Kidney (tissue), 13 donors: ENCODE measurements at regions not wholly inside any gene's neighbourhood (a gene's known extent, or its start where the extent isn't known, plus 50 kb on each side); places are given as distances from the start of the nearest gene placed in this dataset.

Experiments used
- DNase-seq, 5 donors: peaks; one replicate each; pipeline ENCODE4 v3.0.0-alpha.2; 2013 to 2020
- FAIRE-seq: peaks from 2 replicates; lab custom pipeline; 2012; peaks lifted over from hg19 to GRCh38; lab: Jason Lieb, UNC
- H3K27ac ChIP-seq, 2 donors: one replicate each; pipeline ENCODE4 v1.7.0; 2013; ENCODE audit warnings: low read depth in 2 of 2, low read length in 2 of 2, inconsistent platforms in 1 of 2
- H3K27me3 ChIP-seq: one replicate; pipeline ENCODE4 v1.7.1; 2013; ENCODE audit warnings: low read length, inconsistent platforms; ENCODE audit not compliant: control insufficient read depth, insufficient read depth
- H3K36me3 ChIP-seq, 3 donors: one replicate each; pipeline versions ENCODE4 v1.7.0 to v1.7.1; 2013; ENCODE audit warnings: low read length in 3 of 3, control low read depth in 1 of 3, inconsistent platforms in 1 of 3; ENCODE audit not compliant: insufficient read depth in 3 of 3, control insufficient read depth in 2 of 3
- H3K4me1 ChIP-seq, 3 donors: one replicate each; pipeline versions ENCODE4 v1.7.0 to v1.7.1; 2013; ENCODE audit warnings: low read length in 3 of 3, inconsistent platforms in 1 of 3, low read depth in 1 of 3; ENCODE audit not compliant: control insufficient read depth in 2 of 3, insufficient read depth in 2 of 3
- H3K4me3 ChIP-seq, 3 donors: one replicate each; pipeline versions ENCODE4 v1.7.0 to v1.8.1; 2013; ENCODE audit warnings: low read length in 3 of 3, control low read depth in 1 of 3, inconsistent platforms in 1 of 3
- H3K9ac ChIP-seq, 3 donors: one replicate each; pipeline versions ENCODE4 v1.7.0 to v1.7.1; 2013; ENCODE audit warnings: low read length in 3 of 3, control low read depth in 1 of 3, inconsistent platforms in 1 of 3
- H3K9me3 ChIP-seq, 3 donors: one replicate each; pipeline versions ENCODE4 v1.7.0 to v1.7.1; 2013; ENCODE audit warnings: low read length in 3 of 3, control low read depth in 1 of 3, inconsistent platforms in 1 of 3; ENCODE audit not compliant: control insufficient read depth in 2 of 3, insufficient read depth in 1 of 3
- intact Hi-C: fragments of 100-400 bp; cut with DNase I; formaldehyde crosslinking; loops from one replicate; pipeline ENCODE4 v1.11.1; 2022
- TF ChIP-seq, protein P1 (sequence below): IDR thresholded peaks from 3 replicates; pipeline ENCODE4 v1.5.1; 2012; ENCODE audit warnings: mild to moderate bottlenecking, moderate library complexity, borderline replicate concordance; ENCODE audit not compliant: insufficient read depth; ENCODE audit errors: extremely low read depth
- donor health status: control.
- donor health status: control.
- donor health status: control.
- donor health status: control.
- donor health status: control.
- donor health status: DM: yes; HTN: yes; CAD: no.
- donor health status: Normal renal cell carcinoma (clear cell type).

DNA sequence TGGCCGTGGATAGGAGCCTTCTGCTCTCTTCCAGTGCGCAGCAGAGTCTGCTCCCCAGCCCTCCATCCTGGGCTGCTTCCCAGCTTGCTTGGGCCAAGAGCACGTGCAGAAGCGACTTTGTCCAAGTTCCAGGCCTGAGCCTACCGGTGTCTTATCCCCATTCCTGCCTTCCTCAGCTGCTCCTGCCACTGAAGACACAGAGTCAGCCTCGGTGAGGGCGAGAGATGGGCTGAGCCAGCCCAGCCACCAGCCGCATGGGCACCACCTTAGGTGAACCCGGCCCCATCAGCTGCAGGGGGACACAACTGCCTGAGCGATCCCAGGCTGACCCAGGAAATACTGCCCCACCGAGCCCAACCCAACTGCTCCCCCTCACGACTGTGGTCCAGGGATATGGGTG is 847.8 kb downstream of the TBC1D22A start:
- Histone ChIP-seq H3K9me3 (no peaks in the 10 kb centered on the region), H3K36me3 (no peaks in the 10 kb centered on the region), H3K27ac (no peak overlapping the region), H3K27me3 (no peaks in the 10 kb centered on the region), H3K9ac (no peak overlapping the region), H3K4me1 (no peaks in the 10 kb centered on the region), H3K4me3 (no peak overlapping the region)
- intact Hi-C loops, result no loop called here
- FAIRE-seq (no peak), DNase-seq (peak in 1 of 5 donors; percentile 52)
- TF ChIP-seq, protein P1, sequence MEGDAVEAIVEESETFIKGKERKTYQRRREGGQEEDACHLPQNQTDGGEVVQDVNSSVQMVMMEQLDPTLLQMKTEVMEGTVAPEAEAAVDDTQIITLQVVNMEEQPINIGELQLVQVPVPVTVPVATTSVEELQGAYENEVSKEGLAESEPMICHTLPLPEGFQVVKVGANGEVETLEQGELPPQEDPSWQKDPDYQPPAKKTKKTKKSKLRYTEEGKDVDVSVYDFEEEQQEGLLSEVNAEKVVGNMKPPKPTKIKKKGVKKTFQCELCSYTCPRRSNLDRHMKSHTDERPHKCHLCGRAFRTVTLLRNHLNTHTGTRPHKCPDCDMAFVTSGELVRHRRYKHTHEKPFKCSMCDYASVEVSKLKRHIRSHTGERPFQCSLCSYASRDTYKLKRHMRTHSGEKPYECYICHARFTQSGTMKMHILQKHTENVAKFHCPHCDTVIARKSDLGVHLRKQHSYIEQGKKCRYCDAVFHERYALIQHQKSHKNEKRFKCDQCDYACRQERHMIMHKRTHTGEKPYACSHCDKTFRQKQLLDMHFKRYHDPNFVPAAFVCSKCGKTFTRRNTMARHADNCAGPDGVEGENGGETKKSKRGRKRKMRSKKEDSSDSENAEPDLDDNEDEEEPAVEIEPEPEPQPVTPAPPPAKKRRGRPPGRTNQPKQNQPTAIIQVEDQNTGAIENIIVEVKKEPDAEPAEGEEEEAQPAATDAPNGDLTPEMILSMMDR, result no peak

DNA sequence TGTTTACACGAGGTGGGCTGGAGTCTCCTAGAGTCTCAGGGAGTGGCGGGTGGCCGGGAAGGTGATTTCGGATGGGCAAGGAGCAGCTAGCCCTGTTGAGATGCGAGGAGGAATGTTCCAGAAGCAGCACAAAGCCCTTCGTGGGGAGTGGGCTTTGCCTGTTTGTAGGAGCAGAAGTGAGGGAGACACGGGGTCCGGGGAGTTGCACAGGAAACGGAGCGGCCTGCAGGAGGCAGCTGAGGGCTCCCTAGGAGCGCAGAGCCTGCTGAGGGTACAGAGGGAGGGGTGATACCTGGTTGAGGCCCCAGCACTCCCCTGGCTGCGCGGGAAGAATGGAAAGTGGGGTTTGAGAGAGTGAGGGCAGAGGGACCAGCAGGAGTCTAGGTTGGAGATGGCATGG is 847.2 kb downstream of the TBC1D22A start:
- no peaks in the 10 kb centered on the region for H3K4me1 ChIP-seq
- no peaks in the 10 kb centered on the region for H3K9me3 ChIP-seq
- intact Hi-C loops, result no loop called here
- TF ChIP-seq, protein P1, result no peak
- H3K36me3 ChIP-seq, result no peaks in the 10 kb centered on the region
- DNase-seq, result peak in 1 of 5 donors; percentile 48
- no peak overlapping the region for H3K9ac ChIP-seq
- no peak overlapping the region for H3K4me3 ChIP-seq
- no peaks in the 10 kb centered on the region for H3K27me3 ChIP-seq
- H3K27ac ChIP-seq, result no peak overlapping the region
- no peak for FAIRE-seq

GRCh38 chr22:47608421-47608820 is 846.0 kb downstream of the TBC1D22A start:
- Histone ChIP-seq H3K36me3 (no peaks in the 10 kb centered on the region), H3K27ac (no peak overlapping the region), H3K4me3 (no peak overlapping the region), H3K27me3 (no peaks in the 10 kb centered on the region), H3K9me3 (no peaks in the 10 kb centered on the region), H3K4me1 (no peaks in the 10 kb centered on the region), H3K9ac (no peak overlapping the region)
- intact Hi-C loops, result no loop called here
- FAIRE-seq, result no peak
- peak in 2 of 5 donors; percentile 19 to 30 for DNase-seq
- TF ChIP-seq, protein P1, result no peak

GRCh38 chr22:47607486-47607885 is 845.0 kb downstream of the TBC1D22A start:
- Histone ChIP-seq H3K9ac (no peak overlapping the region), H3K36me3 (no peaks in the 10 kb centered on the region), H3K9me3 (no peaks in the 10 kb centered on the region), H3K27ac (no peak overlapping the region), H3K4me3 (no peak overlapping the region), H3K4me1 (no peaks in the 10 kb centered on the region), H3K27me3 (no peaks in the 10 kb centered on the region)
- DNase-seq, result peak in 2 of 5 donors; percentile 18 to 54
- TF ChIP-seq, protein P1, result no peak
- intact Hi-C loops, result no loop called here
- no peak for FAIRE-seq
